NCI-H524 treated with DMSO at 0.1 percent for 48 hours (cell line): ENCODE measurements at regions not wholly inside any gene's neighbourhood (a gene's known extent, or its start where the extent isn't known, plus 50 kb on each side); places are given as distances from the start of the nearest gene placed in this dataset.
"Not testable (repeated sequence)": the region's sequence is repeated elsewhere in the genome, so short reads cannot be mapped to it uniquely, and the experiment has no call there.

ENCODE experiments used
- DNase-seq: peaks from one replicate; lab custom pipeline; 2025; lab: John Stamatoyannopoulos, UW

GRCh38 chr7:1342090-1342640 is 109.5 kb downstream of the UNCX start:
- DNase-seq = no peak

- no peak for DNase-seq
These were observed 110.9 kb downstream of the UNCX start for GRCh38 chr7:1343551-1343950.

- no peak for DNase-seq
These were observed 111.7 kb downstream of the UNCX start for GRCh38 chr7:1344421-1344820.

- no peak for DNase-seq
These were observed 112.5 kb downstream of the UNCX start for GRCh38 chr7:1344981-1345701.

- no peak for DNase-seq
These were observed 113.2 kb downstream of the MICALL2 start for GRCh38 chr7:1345796-1346755.

GRCh38 chr7:1346851-1347250 is 112.4 kb downstream of the MICALL2 start:
- DNase-seq = no peak

- DNase-seq = no peak
These were observed 111.0 kb downstream of the MICALL2 start for GRCh38 chr7:1348096-1348822.

GRCh38 chr7:1348823-1349335 is 110.4 kb downstream of the MICALL2 start:
- no peak for DNase-seq

- DNase-seq = no peak
These were observed 109.9 kb downstream of the MICALL2 start for GRCh38 chr7:1349351-1349761.

GRCh38 chr7:1351881-1352625 is 107.2 kb downstream of the MICALL2 start:
- DNase-seq = no peak

- no peak for DNase-seq
These were observed 106.5 kb downstream of the MICALL2 start for GRCh38 chr7:1352656-1353271.

- DNase-seq = no peak
These were observed 104.4 kb downstream of the MICALL2 start for GRCh38 chr7:1354661-1355567.

GRCh38 chr7:1355568-1356340 is 103.5 kb downstream of the MICALL2 start:
- no peak for DNase-seq

GRCh38 chr7:1356853-1357252 is 102.4 kb downstream of the MICALL2 start:
- not testable (repeated sequence) for DNase-seq

GRCh38 chr7:1357260-1357600 is 102.0 kb downstream of the MICALL2 start:
- not testable (repeated sequence) for DNase-seq

- no peak for DNase-seq
These were observed 101.5 kb downstream of the MICALL2 start for GRCh38 chr7:1357601-1358271.

- no peak for DNase-seq
These were observed 100.8 kb downstream of the MICALL2 start for GRCh38 chr7:1358376-1359050.

GRCh38 chr7:1359051-1359400 is 100.2 kb downstream of the MICALL2 start:
- no peak for DNase-seq
